NB4 (cell line): ENCODE measurements at regions not wholly inside any gene's neighbourhood (a gene's known extent, or its start where the extent isn't known, plus 50 kb on each side); places are given as distances from the start of the nearest gene placed in this dataset.

Experiments used
- CTCF ChIP-seq: IDR thresholded peaks from one replicate; pipeline ENCODE4 v1.5.1; 2012; ENCODE audit warnings: low read depth, low read length
- MAX ChIP-seq: IDR thresholded peaks from 2 replicates; pipeline ENCODE4 v1.6.1; 2011; ENCODE audit warnings: low read depth, low read length
- POLR2A ChIP-seq: IDR thresholded peaks from 2 replicates; pipeline ENCODE4 v1.6.1; 2011; ENCODE audit warnings: mild to moderate bottlenecking; ENCODE audit not compliant: insufficient read length; ENCODE audit errors: extremely low read depth

- TF ChIP-seq CTCF (no peak), MAX (no peak), POLR2A (no peak)
Measured at GRCh38 chr1:58305622-58306021, 240.9 kb downstream of the OMA1 start.
